ENCODE measurements at regions not wholly inside any gene's neighbourhood (a gene's known extent, or its start where the extent isn't known, plus 50 kb on each side); places are given as distances from the start of the nearest gene placed in this dataset.

DNA sequence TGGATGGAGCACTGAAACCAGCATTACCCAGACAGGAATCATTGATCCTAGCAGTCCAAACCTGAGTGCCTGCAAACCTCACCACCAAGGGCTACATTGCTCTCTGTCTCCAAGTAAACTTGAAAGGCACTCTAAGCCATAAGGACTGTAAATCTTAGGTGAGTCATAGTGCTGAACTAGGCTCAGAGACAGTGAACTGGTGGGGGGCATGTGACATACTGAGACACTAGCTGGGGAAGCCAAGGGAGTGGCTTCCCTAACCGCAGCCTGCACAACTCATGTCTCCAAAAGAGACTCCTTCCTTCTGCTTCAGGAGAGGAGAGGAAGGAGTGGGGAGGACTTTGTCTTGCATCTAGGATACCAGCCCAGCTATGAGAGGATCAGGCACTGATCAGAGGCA lies 235.5 kb upstream of the ACTRT1 start:
- no peak for DNase-seq

DNA sequence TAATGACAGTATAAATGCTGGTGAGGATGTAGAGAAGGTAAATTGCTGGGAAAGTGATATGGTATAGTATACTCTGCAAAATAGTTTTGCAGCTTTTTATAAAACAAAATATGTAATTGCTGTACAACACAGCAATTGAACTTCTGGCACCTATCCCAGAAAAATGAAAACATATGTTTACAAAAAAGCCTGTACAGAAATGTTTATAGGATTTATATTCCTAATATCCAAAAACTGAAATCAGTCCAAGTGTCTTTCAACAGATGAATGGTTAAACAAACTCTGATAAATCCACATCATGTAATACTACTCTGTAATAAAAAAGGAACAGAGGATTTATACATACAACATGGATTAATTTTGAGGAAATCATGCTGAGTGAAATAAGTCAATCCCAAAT lies 198.4 kb upstream of the ACTRT1 start:
- DNase-seq = no peak

DNA sequence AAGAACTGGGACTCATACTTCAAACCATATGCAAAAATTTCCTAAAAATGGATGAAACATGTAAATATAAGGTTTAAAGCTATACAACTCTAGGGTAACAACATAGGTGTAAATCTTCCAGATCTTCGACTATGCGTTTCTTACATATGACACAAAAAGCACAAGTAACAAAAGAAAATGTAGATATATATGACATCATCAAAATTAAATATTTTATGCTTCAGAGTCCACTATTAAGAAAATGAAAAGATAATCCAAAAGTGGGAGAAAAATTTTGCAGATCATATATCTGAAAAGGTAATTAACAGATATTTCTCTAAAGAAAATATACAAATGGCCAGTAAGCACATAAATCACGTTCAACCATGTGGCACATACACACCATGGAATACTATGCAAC lies 164.2 kb upstream of the ACTRT1 start:
- no peak for DNase-seq

GRCh38 chrX:128165884-128166408 lies 113.7 kb upstream of the ACTRT1 start:
- DNase-seq = no peak

DNA sequence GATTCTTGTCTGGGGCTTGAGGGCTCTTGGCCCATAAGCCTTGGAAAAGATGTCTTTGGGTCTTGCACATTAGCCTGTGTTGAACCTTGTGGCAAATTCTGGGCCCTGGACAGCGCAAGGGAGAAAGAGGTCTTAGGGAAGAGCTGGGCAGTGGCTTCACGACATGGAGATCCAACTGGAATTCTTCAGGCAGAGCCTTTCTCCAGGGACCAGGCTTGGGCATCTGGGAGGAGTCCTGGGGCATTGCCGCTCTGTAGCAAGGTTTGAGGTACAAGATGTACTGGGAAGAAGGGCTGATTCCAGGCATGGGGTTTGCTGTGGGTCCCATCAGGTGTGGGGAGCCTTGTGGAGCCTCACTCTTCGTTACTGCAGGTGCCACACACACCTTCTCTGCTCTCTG lies 104.0 kb upstream of the ACTRT1 start:
- no peak for DNase-seq

GRCh38 chrX:128142745-128143144 lies 90.5 kb upstream of the ACTRT1 start:
- no peak for DNase-seq

DNA sequence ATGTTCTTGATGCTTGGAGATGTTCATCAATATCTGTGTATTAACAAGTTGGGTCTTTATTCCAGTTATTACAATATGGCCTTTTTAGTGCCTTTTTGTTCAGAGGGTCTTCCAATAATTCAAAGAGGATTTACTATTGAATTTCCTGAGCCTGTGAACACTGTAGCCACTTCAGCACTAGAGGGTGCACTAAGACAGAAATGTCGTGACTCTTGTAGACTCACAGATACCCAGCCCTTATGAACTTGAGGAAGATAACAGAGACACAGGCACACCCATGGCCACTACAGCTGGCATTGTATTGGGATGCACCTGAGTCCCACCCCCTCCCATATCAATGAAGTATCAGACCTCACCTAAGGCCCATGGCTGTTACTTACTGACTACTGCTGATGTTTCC lies 54.4 kb upstream of the ACTRT1 start:
- no peak for DNase-seq

- no peak for DNase-seq
These were observed 53.5 kb upstream of the ACTRT1 start for GRCh38 chrX:128105659-128106058.

All from T-helper 2 cell (primary cell).